IPS DF 6.9 (cell line): ENCODE measurements at regions not wholly inside any gene's neighbourhood (a gene's known extent, or its start where the extent isn't known, plus 50 kb on each side); places are given as distances from the start of the nearest gene placed in this dataset.

Experiments used
- DNase-seq: peaks from one replicate; pipeline ENCODE4 v3.0.0-alpha.2; 2013; ENCODE audit warnings: low read depth, low spot score
- H3K27ac ChIP-seq: one replicate; pipeline ENCODE4 v1.5.1; 2013; ENCODE audit warnings: low read length, control low read depth
- H3K27me3 ChIP-seq: 2 replicates; pipeline ENCODE4 v1.6.1; 2013; ENCODE audit warnings: mild to moderate bottlenecking, low read length; ENCODE audit not compliant: control insufficient read depth, insufficient read depth
- H3K36me3 ChIP-seq: 2 replicates; pipeline ENCODE4 v1.6.1; 2013; ENCODE audit warnings: low read length; ENCODE audit not compliant: control insufficient read depth, insufficient read depth
- H3K4me1 ChIP-seq: 2 replicates; pipeline ENCODE4 v1.6.1; 2013; ENCODE audit warnings: low read length; ENCODE audit not compliant: control insufficient read depth, insufficient read depth
- H3K4me3 ChIP-seq: 2 replicates; pipeline ENCODE4 v1.5.1; 2013; ENCODE audit warnings: mild to moderate bottlenecking, low read length
- H3K9me3 ChIP-seq: 2 replicates; pipeline ENCODE4 v1.6.1; 2013; ENCODE audit warnings: low read length, inconsistent platforms; ENCODE audit not compliant: control insufficient read depth, insufficient read depth
- WGBS: extraction: QIAGEN DNeasy Blood & Tissue Kit; methylation state at CpG from one replicate; pipeline ENCODE4 v1.1.7; 2013; ENCODE audit warnings: mixed read lengths, missing lambda C conversion rate; ENCODE audit not compliant: insufficient read length, insufficient coverage; 5-methylcytosine and 5-hydroxymethylcytosine counted together

DNA sequence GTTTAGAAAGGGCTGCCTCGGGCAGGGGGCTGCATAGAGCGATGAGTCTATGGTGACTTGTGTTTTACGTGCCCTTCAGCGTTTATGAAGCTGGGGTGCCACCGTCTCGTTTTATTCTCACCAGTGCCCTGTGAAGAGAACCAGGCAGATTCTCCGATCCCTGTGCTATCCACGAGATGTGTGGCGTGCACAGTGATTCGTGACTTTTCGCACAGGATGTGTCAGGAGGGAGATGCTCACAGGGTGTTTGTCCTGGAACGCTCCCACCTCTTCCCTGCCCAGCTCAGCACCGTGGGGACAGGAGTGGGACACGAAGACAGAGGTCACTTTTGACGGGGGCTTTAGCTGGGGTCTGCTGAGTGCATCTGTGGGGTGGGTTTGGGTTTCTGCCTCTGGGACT, 54.9 kb upstream of the AJAP1 start:
- no peaks in the 10 kb centered on the region for H3K4me1 ChIP-seq
- H3K36me3 ChIP-seq: no peaks in the 10 kb centered on the region
- WGBS: no CpG with 5 or more reads among the region's 15 CpGs
- no peaks in the 10 kb centered on the region for H3K27me3 ChIP-seq
- peaks cover 17% of the 10 kb centered on the region for H3K9me3 ChIP-seq
- DNase-seq: no peak
- H3K27ac ChIP-seq: no peak overlapping the region
- no peak overlapping the region for H3K4me3 ChIP-seq

DNA sequence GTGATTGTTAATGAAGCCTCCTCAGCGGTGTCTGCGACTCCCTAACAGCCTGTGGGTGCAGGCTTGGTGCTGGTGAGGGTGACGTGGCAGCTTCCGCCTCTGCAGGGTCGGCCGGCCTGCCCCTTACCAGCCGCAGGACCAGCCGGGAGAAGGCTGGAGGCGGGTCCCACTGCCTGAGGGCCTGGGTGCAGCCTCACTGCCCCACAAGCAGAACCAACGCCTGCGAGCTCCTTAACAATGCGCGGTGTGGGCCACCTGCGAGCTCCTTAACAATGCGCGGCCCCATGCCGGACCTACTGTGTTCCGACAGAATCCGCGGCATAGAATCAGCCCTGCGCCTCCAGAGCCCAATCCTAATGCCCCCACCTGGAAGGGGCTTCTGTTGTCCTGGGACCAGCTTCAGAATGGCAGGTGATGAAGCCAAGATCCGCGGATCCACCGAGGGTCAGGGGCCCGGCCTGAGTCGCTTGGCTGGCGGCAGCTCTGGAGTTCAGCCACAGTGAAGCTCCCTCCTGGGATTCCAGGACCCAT, 54.4 kb upstream of the AJAP1 start:
- no peak for DNase-seq
- Histone ChIP-seq H3K27ac (no peak overlapping the region), H3K4me3 (no peak overlapping the region), H3K27me3 (no peaks in the 10 kb centered on the region), H3K4me1 (no peaks in the 10 kb centered on the region), H3K36me3 (no peaks in the 10 kb centered on the region), H3K9me3 (peaks cover 17% of the 10 kb centered on the region)
- no CpG with 5 or more reads among the region's 27 CpGs for WGBS

GRCh38 chr1:4600615-4601460, 53.6 kb upstream of the AJAP1 start:
- Histone ChIP-seq H3K27ac (no peak overlapping the region), H3K9me3 (peaks cover 15% of the 10 kb centered on the region), H3K36me3 (no peaks in the 10 kb centered on the region), H3K4me1 (no peaks in the 10 kb centered on the region), H3K4me3 (no peak overlapping the region), H3K27me3 (no peaks in the 10 kb centered on the region)
- DNase-seq: no peak
- no CpG with 5 or more reads among the region's 18 CpGs for WGBS

DNA sequence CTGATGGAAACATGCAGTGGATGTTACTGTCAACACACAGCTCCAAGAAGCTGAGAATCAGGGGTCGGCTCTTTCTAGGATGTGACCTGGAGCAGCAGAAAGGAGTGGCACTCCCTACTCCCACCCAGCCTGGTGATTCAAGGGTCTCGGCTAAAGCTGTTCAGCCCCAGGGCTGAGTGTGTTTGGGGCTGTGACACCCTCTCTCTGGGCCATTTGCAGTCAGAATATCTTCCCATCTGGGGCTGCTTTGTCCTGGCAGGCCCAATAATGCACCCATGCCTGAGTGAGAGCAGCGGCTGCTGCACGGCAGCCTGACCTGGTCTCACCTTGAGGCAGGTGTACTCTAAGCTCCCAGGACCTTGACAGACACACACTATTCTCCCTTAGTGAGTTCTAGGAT, 52.5 kb upstream of the AJAP1 start:
- DNase-seq: no peak

DNA sequence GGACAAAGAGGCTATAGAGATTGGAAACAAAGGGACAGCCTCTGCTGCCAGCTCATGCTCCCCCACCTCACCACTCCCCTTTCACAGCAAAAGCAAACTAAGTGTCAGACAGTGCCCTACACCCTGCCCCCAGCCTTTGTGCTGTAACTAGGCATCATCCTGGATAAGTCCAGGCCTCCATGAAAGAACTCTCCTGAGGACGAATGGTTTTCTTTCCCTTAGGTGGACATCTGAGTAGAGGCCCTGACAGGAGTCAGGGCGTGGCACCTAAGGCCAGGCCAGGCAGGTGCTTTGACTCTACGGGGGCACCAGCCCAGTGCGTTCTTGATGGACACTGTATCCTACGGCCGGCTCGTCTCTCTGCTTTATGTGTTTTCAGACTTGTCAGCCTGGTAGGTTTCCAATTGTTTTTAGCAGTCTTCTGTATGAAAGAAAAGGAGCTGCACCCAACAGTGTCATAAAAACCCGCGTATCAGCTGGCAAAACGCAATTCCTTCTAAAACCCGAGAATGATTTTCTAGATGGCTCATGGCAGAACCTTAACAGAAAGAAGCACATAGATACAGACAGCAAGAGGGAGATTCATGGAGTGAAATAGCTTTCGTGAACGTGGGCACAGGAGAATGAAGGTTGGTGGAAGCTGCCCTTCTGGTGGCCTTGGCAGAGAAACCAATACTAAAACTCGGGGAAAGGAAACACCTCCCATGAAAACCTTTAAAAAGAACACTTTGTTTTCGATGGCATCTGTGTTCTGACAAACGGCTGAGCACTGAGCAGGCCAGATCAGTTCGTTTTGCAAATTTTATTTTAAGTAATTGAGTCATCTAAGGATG, 51.7 kb upstream of the AJAP1 start:
- no peak for DNase-seq
- Histone ChIP-seq H3K4me1 (no peaks in the 10 kb centered on the region), H3K36me3 (no peaks in the 10 kb centered on the region), H3K4me3 (no peak overlapping the region), H3K9me3 (peaks cover 12% of the 10 kb centered on the region), H3K27me3 (no peaks in the 10 kb centered on the region), H3K27ac (no peak overlapping the region)
- WGBS: no CpG with 5 or more reads among the region's 17 CpGs

More for the DNA sequence above, 52.5 kb upstream of the AJAP1 start:
- no peaks in the 10 kb centered on the region for H3K36me3 ChIP-seq
- no peaks in the 10 kb centered on the region for H3K4me1 ChIP-seq
- H3K27ac ChIP-seq: no peak overlapping the region
- no peaks in the 10 kb centered on the region for H3K27me3 ChIP-seq
- WGBS: no CpG with 5 or more reads among the region's 4 CpGs
- no peak overlapping the region for H3K4me3 ChIP-seq
- H3K9me3 ChIP-seq: peaks cover 12% of the 10 kb centered on the region

GRCh38 chr1:4603295-4604110, 50.9 kb upstream of the AJAP1 start:
- DNase-seq: no peak
- peaks cover 14% of the 10 kb centered on the region for H3K9me3 ChIP-seq
- H3K27me3 ChIP-seq: no peaks in the 10 kb centered on the region
- no peaks in the 10 kb centered on the region for H3K4me1 ChIP-seq
- no peak overlapping the region for H3K4me3 ChIP-seq
- WGBS: no CpG with 5 or more reads among the region's 16 CpGs
- no peak overlapping the region for H3K27ac ChIP-seq
- H3K36me3 ChIP-seq: no peaks in the 10 kb centered on the region
